Activated T-cell treated with anti-CD3 and anti-CD28 coated beads for 24 hours (primary cell): ENCODE measurements at regions not wholly inside any gene's neighbourhood (a gene's known extent, or its start where the extent isn't known, plus 50 kb on each side); places are given as distances from the start of the nearest gene placed in this dataset.

ENCODE experiments used
- DNase-seq: peaks from one replicate; pipeline ENCODE4 v3.0.0-alpha.2; 2020; ENCODE audit warnings: low read depth

- no peak for DNase-seq
These were observed 202.7 kb upstream of the FOXD3 start for GRCh38 chr1:63119575-63120155.

- no peak for DNase-seq
These were observed 200.3 kb upstream of the FOXD3 start for GRCh38 chr1:63122079-63122478.

GRCh38 chr1:63124666-63125191 is 197.6 kb upstream of the FOXD3 start:
- DNase-seq = no peak

GRCh38 chr1:63126104-63126503 is 196.3 kb upstream of the FOXD3 start:
- no peak for DNase-seq

DNA sequence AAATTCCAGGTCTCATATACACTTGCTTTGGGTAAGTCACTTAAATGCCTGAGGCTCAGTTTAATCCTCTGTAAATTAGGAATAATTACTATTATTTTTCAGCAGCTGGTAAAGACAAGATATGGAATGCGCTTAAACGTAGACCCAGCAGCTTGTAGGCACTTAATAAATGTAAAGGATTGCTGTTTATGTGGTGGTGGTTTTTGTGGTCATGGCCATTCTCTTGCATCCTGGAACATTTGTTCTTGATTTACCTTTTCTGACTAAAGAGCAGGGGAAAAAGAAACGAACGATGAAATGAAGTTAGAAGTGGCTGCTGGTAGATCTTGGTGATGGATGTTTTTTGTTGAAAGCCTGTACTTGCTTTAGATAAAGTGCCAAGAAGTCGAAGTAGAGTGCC is 195.0 kb upstream of the FOXD3 start:
- no peak for DNase-seq

DNA sequence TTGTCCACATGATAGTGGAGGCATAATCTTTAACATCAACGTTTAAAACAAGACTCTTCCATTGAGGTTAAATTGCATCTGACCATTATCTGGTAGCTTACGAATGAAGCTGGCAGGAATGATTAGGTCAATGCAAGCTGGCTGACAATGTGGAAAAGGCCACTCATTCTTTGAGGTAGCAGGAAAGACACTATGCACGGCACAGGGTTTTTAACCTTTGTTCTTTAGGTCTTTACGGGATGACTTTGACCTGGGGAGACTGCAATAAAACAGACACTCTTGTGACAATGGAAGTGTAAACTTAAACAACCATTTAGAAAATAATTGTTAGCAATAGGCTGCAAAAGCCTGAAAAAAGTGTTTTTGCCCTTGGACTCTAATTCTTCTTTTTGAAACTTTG is 193.8 kb upstream of the FOXD3 start:
- DNase-seq = no peak

- DNase-seq = no peak
These were observed 193.2 kb upstream of the FOXD3 start for GRCh38 chr1:63129184-63129583.

GRCh38 chr1:63129855-63130254 is 192.5 kb upstream of the FOXD3 start:
- DNase-seq = no peak

DNA sequence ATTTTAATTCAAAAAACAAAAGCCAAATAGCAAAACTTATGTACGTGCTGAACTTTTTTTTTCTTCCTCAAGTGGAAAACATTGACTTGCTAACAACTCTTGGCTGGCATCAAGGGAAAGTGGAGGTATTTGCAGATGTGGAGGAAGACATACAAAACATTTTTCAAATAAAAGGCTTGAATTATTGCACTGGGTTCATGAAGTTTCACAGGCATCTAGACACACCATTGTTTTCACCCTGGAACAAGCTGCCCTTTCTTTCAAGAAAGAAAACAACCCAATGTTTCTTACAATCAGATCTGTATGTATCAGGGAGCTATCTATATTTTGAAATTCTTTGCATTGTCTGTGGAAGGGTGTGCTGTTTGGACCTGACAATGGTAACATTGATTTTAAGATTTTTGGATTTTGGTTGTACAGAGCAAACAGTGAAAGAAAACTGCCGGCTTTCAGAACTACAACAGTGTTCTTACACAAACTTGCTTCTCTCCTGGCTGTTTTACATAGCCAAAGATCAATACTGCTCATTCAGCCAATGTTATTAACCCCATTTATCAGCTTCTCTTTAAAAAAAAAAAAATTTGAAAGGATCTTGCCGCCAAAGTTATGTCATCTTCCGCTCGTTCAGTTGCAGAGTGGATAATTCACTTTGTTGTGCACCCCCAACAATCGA is 187.7 kb upstream of the FOXD3 start:
- DNase-seq = no peak

GRCh38 chr1:63135174-63135512 is 187.2 kb upstream of the FOXD3 start:
- no peak for DNase-seq

- no peak for DNase-seq
These were observed 186.6 kb upstream of the FOXD3 start for GRCh38 chr1:63135801-63136200.

GRCh38 chr1:63142001-63142400 is 180.4 kb upstream of the FOXD3 start:
- DNase-seq = no peak

- DNase-seq = no peak
These were observed 178.9 kb upstream of the FOXD3 start for GRCh38 chr1:63143482-63143881.

GRCh38 chr1:63147783-63148182 is 174.6 kb upstream of the FOXD3 start:
- no peak for DNase-seq

DNA sequence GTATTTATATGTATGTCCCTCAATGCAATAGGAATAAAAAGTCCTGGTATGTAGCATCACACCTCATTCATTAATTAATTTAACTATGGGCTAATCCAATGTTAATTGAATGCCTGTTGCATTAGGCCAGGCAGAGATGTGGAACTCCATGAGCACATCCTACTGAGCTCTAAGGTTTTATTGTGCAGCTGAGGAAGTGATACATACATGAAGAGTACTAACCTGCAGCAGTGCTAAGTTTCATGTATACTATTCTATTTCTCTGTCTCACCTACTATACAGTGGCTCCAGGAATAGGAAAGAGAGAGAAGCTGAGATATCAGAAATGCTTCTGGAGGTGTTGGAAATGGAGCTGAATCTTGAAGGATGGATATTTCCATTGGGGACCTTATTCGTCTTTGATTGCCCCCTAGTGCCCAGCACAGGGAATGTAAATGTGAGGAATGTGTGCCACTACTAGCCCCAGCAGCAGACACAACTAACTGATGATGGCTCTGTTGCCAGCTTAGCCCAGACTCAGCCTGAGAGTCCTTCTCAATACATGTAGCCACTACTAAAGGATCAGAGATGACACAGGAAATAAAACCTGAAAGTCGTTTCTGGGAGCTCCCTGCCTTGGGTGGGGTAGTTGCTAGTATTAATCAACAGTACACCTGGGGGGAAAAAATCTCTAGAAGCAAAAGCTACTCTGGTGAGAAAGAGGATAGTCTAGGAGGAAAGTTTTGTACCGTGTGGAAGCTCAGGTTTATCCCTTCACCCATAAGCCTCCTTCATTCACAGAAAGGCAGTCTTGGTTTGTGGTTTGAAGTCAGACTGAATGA is 173.3 kb upstream of the FOXD3 start:
- DNase-seq = no peak

DNA sequence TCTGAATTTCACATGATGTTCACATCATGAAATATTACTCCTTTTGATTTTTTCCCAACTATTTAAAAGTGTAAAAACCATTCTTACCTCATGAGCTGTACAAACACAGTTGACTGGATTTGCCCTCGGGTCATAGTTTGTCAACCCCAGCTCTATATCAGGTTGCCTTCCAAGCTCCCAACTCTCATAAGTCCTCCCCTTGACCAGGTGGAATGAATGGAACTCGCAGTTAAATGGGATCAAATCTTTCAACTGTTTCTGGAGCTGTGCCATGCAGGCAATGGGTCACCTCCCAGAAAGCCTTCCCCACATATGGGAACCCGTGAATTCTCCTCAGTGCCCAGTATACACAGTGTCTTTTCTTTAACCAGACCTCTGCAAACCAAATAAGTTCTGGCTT is 169.8 kb upstream of the FOXD3 start:
- DNase-seq = no peak

DNA sequence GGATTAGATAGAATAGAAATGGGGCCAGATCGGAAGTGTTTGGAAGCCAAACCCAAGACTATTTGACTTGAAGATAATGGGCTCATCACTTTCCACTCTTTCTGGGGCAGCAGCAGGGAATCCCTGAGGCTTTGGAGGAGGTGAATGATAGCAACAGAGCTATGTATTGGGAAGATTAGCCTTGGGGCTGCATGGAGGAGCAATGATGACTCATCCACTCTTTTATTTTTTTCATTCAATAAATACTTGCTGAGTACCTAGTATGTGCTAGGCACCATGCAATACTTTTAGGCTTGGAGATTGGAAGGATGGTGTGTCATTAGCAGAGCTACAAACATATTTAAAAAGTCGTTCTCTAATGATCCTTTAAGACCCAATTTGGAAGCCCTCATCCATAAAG is 166.9 kb upstream of the FOXD3 start:
- DNase-seq = no peak

DNA sequence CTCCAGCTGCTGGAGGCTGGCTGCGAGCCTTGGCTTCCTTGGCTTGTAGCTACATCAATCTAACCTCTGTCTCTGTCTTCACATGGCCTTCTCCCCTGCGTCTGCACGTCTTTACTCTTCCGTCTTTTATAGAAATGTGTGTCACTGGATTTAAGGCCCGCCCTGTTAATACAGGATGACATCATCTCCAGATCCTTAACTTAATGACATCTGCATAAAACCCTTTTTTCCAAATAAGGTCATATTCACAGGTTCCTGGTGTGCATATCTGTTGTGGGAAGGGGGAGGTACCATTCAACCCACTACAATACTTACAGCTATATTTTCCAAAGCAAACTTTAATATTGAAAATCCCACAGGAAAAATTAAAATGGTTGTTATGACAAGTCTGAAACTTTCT is 165.3 kb upstream of the FOXD3 start:
- DNase-seq = no peak

DNA sequence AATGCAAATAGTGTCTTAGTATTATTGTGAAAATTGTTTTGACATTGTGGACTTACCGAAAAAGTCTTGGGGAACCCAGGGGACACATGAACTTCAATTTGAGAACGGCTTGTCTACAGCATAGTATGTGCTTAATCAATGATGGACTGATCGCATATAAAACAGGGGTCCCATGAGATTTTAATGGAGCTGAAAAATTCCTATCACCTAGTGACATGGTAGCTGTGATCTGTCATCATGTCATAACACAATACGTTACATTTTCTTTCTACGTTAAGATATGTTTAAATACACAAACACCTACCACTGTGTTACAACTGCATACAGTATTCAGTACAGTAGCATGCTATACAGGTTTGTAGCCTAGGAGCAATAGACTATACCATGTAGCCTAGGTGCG is 153.3 kb upstream of the FOXD3 start:
- DNase-seq = no peak

DNA sequence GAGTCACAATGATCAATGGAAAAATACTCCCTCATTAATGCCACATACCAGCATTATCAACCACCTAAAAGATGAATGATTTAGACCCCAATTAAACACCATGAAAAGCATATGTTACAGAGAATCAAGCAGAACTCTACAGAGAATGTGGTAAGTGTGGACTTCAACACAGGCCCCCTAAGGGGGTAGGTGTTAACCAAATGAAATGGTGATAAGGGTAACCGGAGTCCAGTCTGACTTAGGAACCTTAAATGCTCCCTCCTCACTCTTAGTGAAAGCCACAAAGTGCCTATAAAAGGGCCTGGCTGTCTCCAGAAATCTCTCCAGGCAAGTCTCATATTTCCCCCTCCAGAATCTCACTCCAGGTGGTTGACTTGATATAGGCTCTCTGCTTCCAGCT is 149.2 kb upstream of the FOXD3 start:
- DNase-seq = no peak

DNA sequence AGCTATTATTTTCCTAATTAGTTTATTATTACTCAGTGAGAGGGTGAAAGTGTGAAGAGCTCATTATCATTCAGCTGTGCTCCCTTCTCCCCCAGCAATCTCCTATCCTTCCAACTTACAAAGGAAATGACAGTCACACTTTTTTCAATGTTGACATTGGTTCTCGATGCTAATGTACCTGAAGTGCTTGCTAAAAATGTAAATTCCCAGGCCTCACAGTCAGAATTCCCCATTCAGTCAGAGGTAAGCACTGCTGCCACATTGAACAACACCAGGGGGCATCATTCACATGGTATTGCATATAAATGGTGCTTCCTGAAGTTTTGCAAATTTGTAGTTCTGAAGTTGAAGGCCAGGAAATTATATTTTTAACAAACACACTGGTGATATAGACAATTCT is 132.7 kb upstream of the FOXD3 start:
- no peak for DNase-seq

DNA sequence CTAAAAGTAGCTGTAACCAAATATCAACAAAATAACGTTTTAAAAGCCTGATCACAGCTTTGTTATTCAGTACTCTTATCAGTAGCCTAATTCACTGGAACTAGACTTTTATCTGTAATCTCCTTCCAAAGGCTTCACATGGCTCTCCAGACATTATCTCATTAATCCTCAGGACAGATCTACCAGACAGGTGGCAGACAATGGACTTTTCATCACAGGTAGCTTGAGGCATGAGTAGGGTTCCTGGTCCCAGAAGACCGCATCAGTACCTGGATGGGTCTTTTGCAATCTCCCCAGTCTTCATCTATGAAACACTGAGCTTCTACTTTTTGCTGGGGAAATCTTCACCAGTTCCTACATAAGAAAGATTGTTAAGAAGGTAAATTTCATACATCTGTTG is 132.2 kb upstream of the FOXD3 start:
- no peak for DNase-seq

DNA sequence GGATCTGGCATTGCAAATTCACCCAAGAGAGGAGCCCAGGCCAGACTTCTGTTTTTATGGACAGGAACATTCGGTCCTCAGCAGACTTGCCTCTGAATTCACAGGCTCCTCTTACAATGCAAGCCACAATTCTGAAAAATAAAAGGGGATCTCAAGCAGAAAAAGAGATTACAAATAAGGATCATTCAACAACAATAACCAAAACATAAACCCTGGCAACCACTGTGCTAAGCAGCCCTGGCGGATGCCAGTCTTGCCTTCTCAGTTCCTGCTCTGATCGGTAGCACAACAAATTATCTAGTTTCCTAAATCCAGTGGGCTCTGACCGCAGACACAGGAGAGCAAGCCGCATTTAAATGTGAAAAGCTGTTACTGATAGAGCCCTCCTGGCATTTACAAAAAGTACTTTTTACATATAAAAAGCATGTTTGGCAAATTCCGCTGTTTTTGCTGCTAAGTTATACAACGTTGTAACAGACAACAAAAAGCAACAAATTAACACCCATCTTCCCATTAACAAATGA is 123.4 kb upstream of the FOXD3 start:
- DNase-seq = no peak
